Neural progenitor cell (in vitro differentiated cells): ENCODE measurements at regions not wholly inside any gene's neighbourhood (a gene's known extent, or its start where the extent isn't known, plus 50 kb on each side); places are given as distances from the start of the nearest gene placed in this dataset.

Experiments used
- CTCF ChIP-seq: fragments of 200-600 bp; sonication (generic); IDR thresholded peaks from 2 replicates; pipeline ENCODE4 v1.5.1; 2017; ENCODE audit warnings: antibody characterized with exemption, mild to moderate bottlenecking
- EZH2 ChIP-seq: fragments of 200-600 bp; sonication (generic); IDR thresholded peaks from 2 replicates; pipeline ENCODE4 v1.6.1; 2017; ENCODE audit warnings: antibody characterized with exemption, mild to moderate bottlenecking, moderate library complexity
- EZH2phosphoT487 ChIP-seq: fragments of 200-600 bp; sonication (generic); IDR thresholded peaks from 2 replicates; pipeline ENCODE4 v1.6.1; 2017; ENCODE audit warnings: antibody characterized with exemption

GRCh38 chr5:145465474-145466263, 369.5 kb downstream of the PRELID2 start:
- TF ChIP-seq CTCF (no peak), EZH2phosphoT487 (no peak), EZH2 (no peak)
